ENCODE measurements at regions not wholly inside any gene's neighbourhood (a gene's known extent, or its start where the extent isn't known, plus 50 kb on each side); places are given as distances from the start of the nearest gene placed in this dataset.

GRCh38 chr13:80050252-80050651, 290.7 kb downstream of the SPRY2 start:
- Histone ChIP-seq H3K4me3 (ENCODE audit: insufficient read depth, low read depth, low read length) (no peak overlapping the region), H3K18ac (ENCODE audit: low read depth, low read length) (peak overlapping the region; percentile 49; the same call in 1 of the 2 replicates), H3K79me1 (ENCODE audit: low read depth in 1 of 2, low read length in 2 of 2) (no peaks in the 10 kb centered on the region), H2BK120ac (ENCODE audit: low read depth, low read length) (0 out of 2 replicates have a peak overlapping the region, but pooled peaks have one; percentile 8), H4K20me1 (ENCODE audit: insufficient read depth, low read length) (no peaks in the 10 kb centered on the region), H3K4ac (ENCODE audit: low read depth, low read length) (peak overlapping the region; percentile 51; the same call in 1 of the 2 replicates), H3K4me2 (ENCODE audit: low read depth, low read length) (no peak overlapping the region), H4K8ac (ENCODE audit: low read depth in 2 of 2, low read length in 2 of 2) (no peak overlapping the region), H3K4me1 (ENCODE audit: control insufficient read depth, insufficient read depth, low read length) (peaks cover 8% of the 10 kb centered on the region), H2AFZ (replicated peaks; ENCODE audit: low read length, poor library complexity) (no peak overlapping the region), H4K5ac (ENCODE audit: low read depth, low read length) (0 out of 2 replicates have a peak overlapping the region, but pooled peaks have one; percentile 36), H2AK9ac (replicated peaks; ENCODE audit: low read depth, low read length, poor library complexity) (no peak overlapping the region), H3K9me1 (ENCODE audit: insufficient read depth, low read length) (peaks cover 2% of the 10 kb centered on the region; the same call in 1 of the 2 replicates), H3K27ac (ENCODE audit: insufficient read depth, low read length) (no peak overlapping the region), H2BK5ac (ENCODE audit: low read depth, low read length, poor library complexity, severe bottlenecking) (no peak overlapping the region), H3K9ac (ENCODE audit: low read depth, low read length) (no peak overlapping the region), H2AK5ac (ENCODE audit: low read depth, low read length) (peak overlapping the region; percentile 18; the same call in 1 of the 2 replicates), H4K91ac (ENCODE audit: insufficient read depth, low read depth, low read length) (no peak overlapping the region), H3K14ac (replicated peaks; ENCODE audit: low read depth, low read length) (peak overlapping the region; percentile 33; the same call in 1 of the 2 replicates), H2BK20ac (ENCODE audit: low read depth, low read length) (peak overlapping the region; percentile 86; the same call in 1 of the 2 replicates), H3K23ac (ENCODE audit: low read depth, low read length) (no peak overlapping the region), H3K9me3 (ENCODE audit: control insufficient read depth, insufficient read depth, low read length) (no peaks in the 10 kb centered on the region), H3K27me3 (ENCODE audit: control insufficient read depth, insufficient read depth, low read length) (no peaks in the 10 kb centered on the region), H2BK15ac (ENCODE audit: low read depth, low read length) (0 out of 3 replicates have a peak overlapping the region, but pooled peaks have one; percentile 4), H3K56ac (ENCODE audit: extremely low read depth, insufficient read depth, low read length) (no peak overlapping the region), H3K36me3 (ENCODE audit: control insufficient read depth, insufficient read depth, low read length) (no peaks in the 10 kb centered on the region)
- WGBS, 2 experiments (ENCODE audit: extremely low coverage in 2 of 2, insufficient read length in 1 of 2) = no CpG with 5 or more reads among the region's 1 CpG
- in situ Hi-C loops (cut with MboI; ENCODE audit: low sequenced_read_pairs) = no loop called here
- ChIA-PET CTCF (interaction anchor here (1.3 kb wide), 1 partner anchor 9 kb away, joined by 3 read pairs; no protein-coding TSS in a partner anchor), POLR2A (ENCODE audit: unreplicated experiment) (no interaction called here)
- TF ChIP-seq POLR2A (IDR thresholded peaks at IDR 0.05; ENCODE audit: low read depth, low read length) (no peak), NFE2L2 (IDR thresholded peaks at IDR 0.05; ENCODE audit: low read depth, low read length) (no peak), FOS (IDR thresholded peaks at IDR 0.05; ENCODE audit: low read depth, low read length) (no peak), CEBPB (IDR thresholded peaks at IDR 0.05; ENCODE audit: low read depth, low read length) (no peak), MXI1 (IDR thresholded peaks at IDR 0.05; ENCODE audit: borderline replicate concordance, low read depth, low read length) (no peak), ELK1 (IDR thresholded peaks at IDR 0.05; ENCODE audit: borderline replicate concordance, low read depth, low read length) (no peak), RCOR1 (IDR thresholded peaks at IDR 0.05; ENCODE audit: insufficient replicate concordance, low read length) (no peak), RFX5 (IDR thresholded peaks at IDR 0.05; ENCODE audit: low read depth, low read length) (no peak), MAFK (IDR thresholded peaks at IDR 0.05; ENCODE audit: low read depth, low read length) (no peak)
- dilution Hi-C loops (cut with HindIII; ENCODE audit: low sequenced_read_pairs, unreplicated experiment) = no loop called here
- intact Hi-C loops (cut with micrococcal nuclease) = no loop called here
- BruUV-seq (replicated peaks) = no TSS peak
- ATAC-seq (ENCODE audit: low read depth) (no peak), DNase-seq (peak; percentile 16)

All from IMR-90 (cell line).